Liver (tissue), 3 donors: ENCODE measurements at regions not wholly inside any gene's neighbourhood (a gene's known extent, or its start where the extent isn't known, plus 50 kb on each side); places are given as distances from the start of the nearest gene placed in this dataset.

Experiments
- CTCF ChIP-seq: fragments of 150-350 bp; IDR thresholded peaks from 2 replicates; pipeline ENCODE4 v1.5.1; 2017; ENCODE audit warnings: improper control_type of control experiment, low read depth, low read length; ENCODE audit not compliant: missing input control
- EGR1 ChIP-seq, 2 donors: IDR thresholded peaks; 2 replicates each; pipeline ENCODE4 v1.6.1; 2016 to 2018; ENCODE audit warnings: antibody characterized with exemption in 2 of 2, low read depth in 2 of 2
- FOXA1 ChIP-seq: IDR thresholded peaks from 2 replicates; pipeline ENCODE4 v1.6.1; 2016; ENCODE audit warnings: antibody characterized with exemption
- GABPA ChIP-seq, 2 donors: IDR thresholded peaks in 1 of 2; conservative IDR thresholded peaks in 1 of 2; 2 replicates each; pipeline ENCODE4 v1.6.1; 2016; ENCODE audit warnings: antibody characterized with exemption in 2 of 2, mild to moderate bottlenecking in 1 of 2, moderate library complexity in 1 of 2
- JUND ChIP-seq, 2 donors: IDR thresholded peaks; 2 replicates each; pipeline ENCODE4 v1.6.1; 2016; ENCODE audit warnings: antibody characterized with exemption in 2 of 2
- RAD21 ChIP-seq, 2 donors: IDR thresholded peaks; 2 replicates each; pipeline ENCODE4 v1.6.1; 2016; ENCODE audit warnings: antibody characterized with exemption in 2 of 2, mild to moderate bottlenecking in 2 of 2
- REST ChIP-seq: IDR thresholded peaks from 2 replicates; pipeline ENCODE4 v1.6.1; 2016; ENCODE audit warnings: antibody characterized with exemption, mild to moderate bottlenecking
- RXRA ChIP-seq, 2 donors: IDR thresholded peaks; 2 replicates each; pipeline ENCODE4 v1.6.1; 2017 to 2018; ENCODE audit warnings: antibody characterized with exemption in 2 of 2, mild to moderate bottlenecking in 1 of 2
- SP1 ChIP-seq: IDR thresholded peaks from 2 replicates; pipeline ENCODE4 v1.6.1; 2018; ENCODE audit warnings: antibody characterized with exemption, mild to moderate bottlenecking
- TAF1 ChIP-seq: conservative IDR thresholded peaks from 2 replicates; pipeline ENCODE4 v1.6.1; 2016; ENCODE audit warnings: antibody characterized with exemption, mild to moderate bottlenecking
- ZBTB33 ChIP-seq: IDR thresholded peaks from 2 replicates; pipeline ENCODE4 v1.6.1; 2016; ENCODE audit warnings: antibody characterized with exemption
- TF ChIP-seq, protein P1 (sequence below): IDR thresholded peaks from 2 replicates; pipeline ENCODE4 v1.6.1; 2016; ENCODE audit warnings: antibody characterized with exemption
- TF ChIP-seq, protein P2 (sequence below): IDR thresholded peaks from 2 replicates; pipeline ENCODE4 v1.6.1; 2016; ENCODE audit warnings: antibody characterized with exemption
- donor health status: healthy.
- donor health status: healthy.

GRCh38 chr3:82796765-82797164, 1035.3 kb upstream of the GBE1 start:
- TF ChIP-seq CTCF (no peak), TAF1 (no peak), SP1 (no peak), ZBTB33 (no peak), FOXA1 (no peak), REST (no peak), RXRA (IDR thresholded peaks at IDR 0.05) (no peak), RAD21 (IDR thresholded peaks at IDR 0.05) (no peak), GABPA (IDR thresholded peaks at IDR 0.05 in 1 of 2, conservative IDR thresholded peaks at IDR 0.05 in 1 of 2) (no peak), EGR1 (IDR thresholded peaks at IDR 0.05; ENCODE audit: low read depth in 2 of 2) (no peak), JUND (IDR thresholded peaks at IDR 0.05) (no peak)
- TF ChIP-seq, protein P1, sequence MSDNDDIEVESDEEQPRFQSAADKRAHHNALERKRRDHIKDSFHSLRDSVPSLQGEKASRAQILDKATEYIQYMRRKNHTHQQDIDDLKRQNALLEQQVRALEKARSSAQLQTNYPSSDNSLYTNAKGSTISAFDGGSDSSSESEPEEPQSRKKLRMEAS = no peak
- TF ChIP-seq, protein P2, sequence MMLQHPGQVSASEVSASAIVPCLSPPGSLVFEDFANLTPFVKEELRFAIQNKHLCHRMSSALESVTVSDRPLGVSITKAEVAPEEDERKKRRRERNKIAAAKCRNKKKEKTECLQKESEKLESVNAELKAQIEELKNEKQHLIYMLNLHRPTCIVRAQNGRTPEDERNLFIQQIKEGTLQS = no peak
